NCI-H128 (cell line): ENCODE measurements at regions not wholly inside any gene's neighbourhood (a gene's known extent, or its start where the extent isn't known, plus 50 kb on each side); places are given as distances from the start of the nearest gene placed in this dataset.
"Not testable (repeated sequence)": the region's sequence is repeated elsewhere in the genome, so short reads cannot be mapped to it uniquely, and the experiment has no call there.

Experiments used
- DNase-seq: peaks from one replicate; lab custom pipeline; 2025; ENCODE audit not compliant: unreplicated experiment; lab: John Stamatoyannopoulos, UW

GRCh38 chr6:145119081-145119480 lies 616.2 kb downstream of the EPM2A start:
- DNase-seq, result no peak

GRCh38 chr6:145132709-145133108 lies 602.6 kb downstream of the EPM2A start:
- DNase-seq, result no peak

DNA sequence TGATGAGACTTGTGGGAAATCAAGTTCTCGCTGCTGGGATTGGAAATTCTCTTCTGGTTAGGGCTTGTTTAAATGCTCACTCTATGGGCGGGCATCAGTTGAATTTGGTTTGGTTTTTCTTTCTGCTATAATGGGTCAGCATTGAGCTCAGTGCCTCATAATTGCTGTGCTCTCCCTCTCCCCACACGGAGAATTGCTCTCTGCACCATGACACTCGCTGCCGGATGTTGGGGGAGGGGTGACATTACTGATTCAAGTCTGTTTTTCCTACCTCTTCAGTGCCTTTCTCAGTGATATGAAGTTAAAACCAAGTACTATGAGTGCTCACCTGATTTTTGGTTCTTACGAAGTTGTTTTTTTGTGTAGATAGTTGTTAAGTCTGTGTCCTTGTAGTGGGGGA lies 599.6 kb downstream of the EPM2A start:
- DNase-seq, result no peak

DNA sequence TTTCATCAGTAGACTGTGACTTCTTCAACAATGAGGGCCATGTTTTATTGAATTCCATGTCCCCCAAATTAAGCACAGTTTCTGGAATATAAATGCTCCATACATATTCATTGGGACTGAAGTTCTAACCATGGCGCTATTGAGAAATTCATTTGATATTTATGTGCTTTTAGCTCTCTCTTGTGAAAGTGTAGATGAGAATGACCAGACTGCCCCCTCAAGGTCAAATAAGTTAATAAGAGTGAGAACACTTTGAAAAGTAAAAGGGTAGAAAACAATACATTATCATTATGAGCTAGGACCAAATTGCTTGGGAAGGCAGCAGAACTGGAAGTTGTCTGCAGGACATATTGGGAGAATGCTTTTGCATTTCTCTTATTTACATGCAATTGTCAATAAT lies 597.9 kb downstream of the EPM2A start:
- DNase-seq, result no peak

- no peak for DNase-seq
These were observed 596.7 kb downstream of the EPM2A start for GRCh38 chr6:145138469-145139139.

- no peak for DNase-seq
These were observed 596.0 kb downstream of the EPM2A start for GRCh38 chr6:145139140-145139850.

DNA sequence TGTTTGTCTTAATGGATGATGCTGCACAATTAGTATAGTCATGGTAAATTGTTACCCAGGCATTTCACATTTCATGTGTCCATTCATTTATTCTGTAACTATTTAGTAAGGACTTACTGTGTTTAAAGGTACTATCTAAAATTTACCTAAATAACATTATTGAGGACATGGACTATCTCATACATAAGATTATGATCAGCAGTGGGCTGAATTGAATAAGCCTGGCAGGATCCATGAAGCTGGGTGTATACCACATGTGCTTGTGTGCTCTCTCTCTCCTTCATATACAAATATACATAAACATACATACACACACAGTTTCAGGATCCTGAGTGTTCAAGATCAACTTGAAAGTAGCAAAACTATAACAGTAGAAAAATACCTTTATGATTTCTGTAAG lies 595.4 kb downstream of the EPM2A start:
- no peak for DNase-seq

DNA sequence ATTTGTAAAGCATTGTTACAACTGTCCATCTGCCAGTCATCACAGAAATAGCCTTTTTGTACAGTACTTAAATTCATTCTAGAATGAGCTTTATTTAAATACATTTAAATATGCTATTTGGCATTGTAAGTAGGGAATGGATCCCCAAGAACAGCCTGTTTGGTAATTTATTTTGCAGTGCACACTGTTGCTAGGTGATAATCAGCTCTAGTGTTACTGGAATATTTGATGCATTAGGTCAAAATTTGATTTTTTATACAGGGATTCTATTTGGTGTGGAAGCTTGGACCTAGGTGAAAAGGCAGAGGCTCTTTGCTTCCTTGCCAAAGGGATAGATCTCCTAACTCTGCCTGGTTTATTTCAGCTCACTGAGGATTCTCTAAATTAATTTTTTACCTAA lies 593.7 kb downstream of the EPM2A start:
- no peak for DNase-seq

- no peak for DNase-seq
These were observed 592.4 kb downstream of the EPM2A start for GRCh38 chr6:145142958-145143357.

DNA sequence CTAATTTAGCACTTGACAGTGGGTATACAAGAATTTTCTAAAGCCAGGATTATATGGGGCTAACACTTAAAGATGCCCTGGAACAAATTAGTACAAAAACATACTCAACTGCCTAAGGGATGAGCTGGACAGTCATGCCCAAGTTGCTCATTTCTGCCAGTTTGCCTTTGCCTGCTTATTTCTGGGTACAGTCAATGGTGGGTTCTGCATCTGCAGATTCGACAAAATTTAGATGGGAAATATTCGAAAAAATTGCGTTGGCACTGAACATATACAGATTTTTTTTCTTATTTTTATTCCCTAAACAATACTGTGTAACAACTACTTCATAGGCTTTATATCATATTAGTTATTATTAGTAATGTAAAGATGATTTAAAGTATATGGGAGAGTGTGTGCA lies 591.9 kb downstream of the EPM2A start:
- no peak for DNase-seq

DNA sequence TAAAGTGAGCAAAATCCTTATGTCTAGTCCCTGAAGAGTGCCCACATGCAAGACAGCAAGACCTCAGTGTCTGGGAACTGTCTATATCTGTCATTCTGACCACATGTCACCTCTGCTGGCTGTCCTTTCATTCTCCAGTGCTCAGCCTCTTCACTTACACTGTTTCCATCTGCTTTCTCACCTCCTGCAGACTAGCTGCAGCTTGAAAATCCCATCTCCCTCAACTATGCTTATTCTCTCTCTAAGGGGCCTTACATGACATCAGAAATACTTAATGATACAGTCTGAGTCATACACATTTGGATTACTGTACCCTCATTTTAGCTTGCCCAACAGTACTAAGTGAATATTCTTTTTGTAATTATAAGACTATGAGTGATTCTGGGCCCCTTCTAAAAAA lies 587.8 kb downstream of the EPM2A start:
- DNase-seq, result no peak

- no peak for DNase-seq
These were observed 587.2 kb downstream of the EPM2A start for GRCh38 chr6:145147981-145148749.

GRCh38 chr6:145148776-145149175 lies 586.5 kb downstream of the EPM2A start:
- DNase-seq, result no peak

GRCh38 chr6:145151624-145152023 lies 583.7 kb downstream of the EPM2A start:
- no peak for DNase-seq

GRCh38 chr6:145153495-145153894 lies 581.8 kb downstream of the EPM2A start:
- DNase-seq, result no peak

- no peak for DNase-seq
These were observed 579.9 kb downstream of the EPM2A start for GRCh38 chr6:145155411-145155810.

GRCh38 chr6:145155873-145156782 lies 579.2 kb downstream of the EPM2A start:
- DNase-seq, result no peak

GRCh38 chr6:145158636-145159035 lies 576.7 kb downstream of the EPM2A start:
- DNase-seq, result not testable (repeated sequence)

DNA sequence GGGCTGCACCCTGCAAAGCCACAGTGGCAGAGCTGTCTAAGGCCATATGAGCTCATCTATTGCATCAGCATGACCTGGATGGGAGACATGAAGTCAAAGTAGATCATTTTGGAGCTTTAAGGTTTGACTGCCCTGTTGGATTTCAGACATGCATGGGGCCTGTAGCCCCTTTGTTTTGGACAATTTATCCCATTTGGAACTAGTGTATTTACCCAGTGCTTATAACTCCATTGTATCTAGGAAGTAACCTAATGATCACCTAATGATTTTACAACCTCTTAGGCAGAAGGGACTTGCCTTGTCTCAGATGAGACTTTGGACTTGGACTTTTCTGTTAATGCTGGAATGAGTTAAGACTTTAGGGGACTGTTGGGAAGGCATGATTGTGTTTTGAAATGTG lies 575.4 kb downstream of the EPM2A start:
- DNase-seq, result no peak

GRCh38 chr6:145161501-145161900 lies 573.8 kb downstream of the EPM2A start:
- DNase-seq, result no peak

GRCh38 chr6:145169726-145170224 lies 565.5 kb downstream of the EPM2A start:
- DNase-seq, result no peak
